ENCODE measurements at regions not wholly inside any gene's neighbourhood (a gene's known extent, or its start where the extent isn't known, plus 50 kb on each side); places are given as distances from the start of the nearest gene placed in this dataset.

GRCh38 chr14:41047763-41048162, 558.9 kb upstream of the LRFN5 start:
- TF ChIP-seq CTCF (conservative IDR thresholded peaks at IDR 0.05; ENCODE audit: low read depth, low read length) (no peak), EZH2 (IDR thresholded peaks at IDR 0.05; ENCODE audit: low read length, unreplicated experiment) (no peak)
